K562 (cell line): ENCODE measurements at regions not wholly inside any gene's neighbourhood (a gene's known extent, or its start where the extent isn't known, plus 50 kb on each side); places are given as distances from the start of the nearest gene placed in this dataset.

Source experiments
- BHLHE40 ChIP-seq: IDR thresholded peaks from 2 replicates; pipeline ENCODE4 v1.6.1; 2011; ENCODE audit warnings: low read length, improper control_type of control experiment
- BRD4 ChIP-seq: fragments of 200-600 bp; sonication (generic); IDR thresholded peaks from 2 replicates; pipeline ENCODE4 v1.6.1; 2017; ENCODE audit warnings: inconsistent platforms
- POLR2AphosphoS5 ChIP-seq: IDR thresholded peaks from 2 replicates; pipeline ENCODE4 v1.6.1; 2011; ENCODE audit warnings: mild to moderate bottlenecking, low read depth, low read length, moderate library complexity; ENCODE audit not compliant: control insufficient read depth, insufficient read depth

DNA sequence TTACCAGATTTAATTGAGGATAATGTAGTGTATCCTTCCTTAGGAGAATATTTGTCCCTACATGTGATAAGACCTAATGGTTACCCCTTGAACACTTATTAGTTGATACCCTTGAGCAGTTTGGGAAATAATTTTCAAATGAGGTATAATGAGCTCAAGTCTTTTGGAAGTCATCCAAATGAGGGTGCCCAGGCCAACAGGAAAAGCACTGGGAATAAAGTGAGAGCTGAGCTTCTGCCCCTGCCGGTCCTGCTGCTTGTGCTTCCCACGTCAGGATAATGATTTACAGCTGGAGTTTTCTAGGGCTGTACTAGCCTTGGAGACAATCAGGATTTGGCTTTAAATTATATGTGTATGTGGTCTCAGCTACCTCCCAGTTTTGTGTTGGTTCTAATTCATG is 178.8 kb upstream of the FRMD6 start:
- no peak for TF ChIP-seq BHLHE40
- no peak for TF ChIP-seq BRD4
- no peak for TF ChIP-seq POLR2AphosphoS5
